ENCODE measurements at regions not wholly inside any gene's neighbourhood (a gene's known extent, or its start where the extent isn't known, plus 50 kb on each side); places are given as distances from the start of the nearest gene placed in this dataset.
"Not testable (repeated sequence)": the region's sequence is repeated elsewhere in the genome, so short reads cannot be mapped to it uniquely, and the experiment has no call there.

DNA sequence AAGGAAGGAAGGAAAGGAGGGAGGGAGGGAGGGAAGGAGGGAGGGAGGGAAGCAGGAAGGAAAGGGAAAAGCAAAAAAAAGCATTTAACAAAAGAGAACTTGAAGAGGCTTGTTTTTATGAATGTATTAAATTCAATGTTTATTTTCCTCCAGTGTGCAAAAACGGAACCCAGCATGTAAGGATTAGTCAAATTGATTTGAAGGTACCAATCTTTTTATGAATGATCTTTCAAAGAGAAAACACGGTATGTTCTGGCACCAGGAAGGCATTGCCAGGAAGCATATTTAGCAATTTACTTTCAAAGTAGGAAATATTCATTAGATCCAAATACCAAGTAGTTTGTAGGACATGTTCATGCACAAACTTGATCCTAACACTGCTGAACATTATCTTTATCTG is 453.6 kb downstream of the PDGFC start:
- DNase-seq (ENCODE audit: low read depth): no peak
- TF ChIP-seq, protein P1, sequence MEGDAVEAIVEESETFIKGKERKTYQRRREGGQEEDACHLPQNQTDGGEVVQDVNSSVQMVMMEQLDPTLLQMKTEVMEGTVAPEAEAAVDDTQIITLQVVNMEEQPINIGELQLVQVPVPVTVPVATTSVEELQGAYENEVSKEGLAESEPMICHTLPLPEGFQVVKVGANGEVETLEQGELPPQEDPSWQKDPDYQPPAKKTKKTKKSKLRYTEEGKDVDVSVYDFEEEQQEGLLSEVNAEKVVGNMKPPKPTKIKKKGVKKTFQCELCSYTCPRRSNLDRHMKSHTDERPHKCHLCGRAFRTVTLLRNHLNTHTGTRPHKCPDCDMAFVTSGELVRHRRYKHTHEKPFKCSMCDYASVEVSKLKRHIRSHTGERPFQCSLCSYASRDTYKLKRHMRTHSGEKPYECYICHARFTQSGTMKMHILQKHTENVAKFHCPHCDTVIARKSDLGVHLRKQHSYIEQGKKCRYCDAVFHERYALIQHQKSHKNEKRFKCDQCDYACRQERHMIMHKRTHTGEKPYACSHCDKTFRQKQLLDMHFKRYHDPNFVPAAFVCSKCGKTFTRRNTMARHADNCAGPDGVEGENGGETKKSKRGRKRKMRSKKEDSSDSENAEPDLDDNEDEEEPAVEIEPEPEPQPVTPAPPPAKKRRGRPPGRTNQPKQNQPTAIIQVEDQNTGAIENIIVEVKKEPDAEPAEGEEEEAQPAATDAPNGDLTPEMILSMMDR (IDR thresholded peaks at IDR 0.05; ENCODE audit: insufficient read depth, low read length): no peak
- H3K4me3 ChIP-seq (ENCODE audit: low read depth, low read length): no peak overlapping the region

DNA sequence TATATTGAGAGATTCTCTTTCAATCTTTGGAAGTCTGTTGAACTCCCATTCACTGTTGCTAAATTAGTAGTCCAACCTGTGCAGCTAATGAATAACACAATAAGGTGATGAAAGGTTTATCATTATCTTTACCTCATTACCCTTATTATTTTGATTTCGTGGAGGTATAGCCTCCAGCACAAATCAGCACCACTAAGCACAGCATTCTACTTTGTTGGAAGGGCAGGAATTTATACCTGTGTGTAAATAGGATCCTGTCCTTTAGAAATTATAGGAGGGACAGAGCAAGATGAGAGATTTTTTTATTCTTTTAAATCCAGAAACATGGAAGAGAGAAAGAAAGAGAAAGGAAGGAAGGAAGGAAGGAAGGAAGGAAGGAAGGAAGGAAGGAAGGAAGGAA is 454.1 kb downstream of the PDGFC start:
- H3K4me3 ChIP-seq (ENCODE audit: low read depth, low read length): no peak overlapping the region
- TF ChIP-seq, protein P1 (IDR thresholded peaks at IDR 0.05; ENCODE audit: insufficient read depth, low read length): no peak
- no peak for DNase-seq (ENCODE audit: low read depth)

DNA sequence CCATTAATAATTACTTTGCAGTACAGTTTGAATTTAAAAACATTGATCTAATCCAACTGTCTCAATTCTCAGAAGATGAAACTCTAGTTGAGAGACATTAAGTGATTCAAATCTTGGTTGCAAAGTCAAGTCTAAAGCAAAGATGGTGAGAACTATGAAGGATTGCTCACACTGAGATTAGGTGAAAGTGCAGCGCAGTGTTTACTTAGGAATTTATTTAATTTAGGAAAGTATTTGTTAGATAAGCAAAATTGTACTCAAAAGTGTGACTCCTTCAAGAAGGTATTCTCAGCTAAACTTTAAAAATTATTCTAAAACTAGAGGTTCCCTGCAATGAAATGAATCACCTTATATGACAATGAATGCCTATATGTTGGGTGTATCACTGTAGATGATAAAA is 454.9 kb downstream of the PDGFC start:
- DNase-seq (ENCODE audit: low read depth): no peak
- H3K4me3 ChIP-seq (ENCODE audit: low read depth, low read length): no peak overlapping the region
- TF ChIP-seq, protein P1 (IDR thresholded peaks at IDR 0.05; ENCODE audit: insufficient read depth, low read length): no peak

DNA sequence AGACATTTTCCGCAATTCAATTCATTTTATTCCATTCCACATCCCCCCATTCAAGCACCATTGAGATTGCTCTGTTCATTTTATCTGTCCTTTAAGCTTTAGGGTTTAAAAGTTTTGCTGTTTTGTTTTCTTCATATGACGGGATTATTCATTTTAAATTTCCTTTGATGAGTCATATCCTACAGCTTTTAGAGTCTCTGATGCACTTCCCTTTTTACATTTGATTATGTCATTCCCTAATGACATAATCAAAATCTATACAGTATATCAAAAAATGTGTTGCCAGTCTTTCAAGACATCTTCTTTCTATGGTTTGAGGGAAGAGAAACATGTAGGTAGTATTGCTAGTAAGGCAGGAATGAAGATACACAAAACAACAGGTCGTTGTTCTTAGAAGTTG is 456.3 kb downstream of the PDGFC start:
- DNase-seq (ENCODE audit: low read depth): no peak
- TF ChIP-seq, protein P1 (IDR thresholded peaks at IDR 0.05; ENCODE audit: insufficient read depth, low read length): no peak
- no peak overlapping the region for H3K4me3 ChIP-seq (ENCODE audit: low read depth, low read length)

DNA sequence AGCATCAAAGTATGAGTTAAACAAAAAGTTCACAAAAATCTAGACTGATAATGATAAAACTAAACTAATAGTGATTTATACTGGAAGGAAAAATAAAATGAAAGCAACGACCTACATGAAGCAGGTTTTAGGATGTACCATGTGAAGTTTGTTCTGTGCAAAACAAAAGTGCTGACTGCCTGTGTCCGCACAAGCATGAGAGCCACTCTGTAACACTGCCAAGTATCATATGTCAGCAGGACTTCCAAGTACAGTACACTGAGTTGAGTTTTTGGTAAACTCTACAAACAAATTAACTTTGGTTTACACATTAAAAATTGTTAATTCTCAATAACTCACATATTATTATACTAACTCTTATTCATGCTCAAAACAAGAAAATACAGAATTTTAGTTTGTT is 459.0 kb downstream of the PDGFC start:
- no peak for DNase-seq (ENCODE audit: low read depth)
- no peak overlapping the region for H3K4me3 ChIP-seq (ENCODE audit: low read depth, low read length)
- TF ChIP-seq, protein P1 (IDR thresholded peaks at IDR 0.05; ENCODE audit: insufficient read depth, low read length): no peak

DNA sequence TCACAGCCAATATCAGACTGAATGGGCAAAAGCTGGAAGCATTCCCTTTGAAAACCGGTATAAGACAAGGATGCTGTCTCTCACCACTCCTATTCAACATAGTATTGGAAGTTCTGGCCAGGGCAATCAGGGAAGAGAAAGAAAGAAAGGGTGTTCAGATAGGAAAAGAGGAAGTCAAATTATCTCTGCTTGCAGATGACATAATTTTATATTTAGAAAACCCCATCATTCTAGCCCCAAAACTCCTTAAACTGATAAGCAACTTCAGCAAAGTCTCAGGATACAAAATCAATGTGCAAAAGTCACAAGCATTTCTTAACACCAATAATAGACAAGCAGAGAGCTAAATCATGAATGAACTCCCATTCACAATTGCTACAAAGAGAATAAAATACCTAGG is 461.7 kb downstream of the PDGFC start:
- DNase-seq (ENCODE audit: low read depth); H3K4me3 ChIP-seq (ENCODE audit: low read depth, low read length): not testable (repeated sequence)

DNA sequence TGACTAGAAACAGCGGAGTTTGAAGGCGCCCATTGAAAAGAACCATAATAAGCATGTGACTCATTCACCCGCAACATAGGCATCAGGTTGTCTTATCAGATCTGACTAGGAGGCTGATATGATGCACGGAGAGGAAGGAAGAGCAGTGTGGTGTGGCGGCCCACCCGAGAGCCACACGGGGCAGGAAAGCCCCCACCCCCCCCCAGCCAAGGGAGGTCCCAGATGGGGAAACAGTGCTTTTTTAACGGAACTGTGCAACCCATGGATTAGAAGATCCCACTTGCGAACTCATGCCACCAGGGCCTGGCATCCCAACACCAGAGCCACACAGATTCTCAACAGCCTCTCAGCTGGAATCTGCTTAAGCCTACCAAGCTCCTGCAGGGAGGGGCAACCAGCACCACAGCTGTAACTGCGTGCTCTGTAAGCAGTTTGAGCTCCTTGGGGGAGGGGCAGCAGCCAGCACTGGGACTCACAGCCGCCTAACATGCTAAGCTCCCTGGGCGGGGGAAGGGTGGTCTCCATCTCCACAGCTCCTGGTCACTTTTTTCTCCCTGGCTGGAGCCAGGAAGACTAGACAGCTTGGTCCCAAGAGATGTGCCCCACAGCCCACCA is 466.2 kb downstream of the PDGFC start:
- DNase-seq (ENCODE audit: low read depth): no peak
- no peak overlapping the region for H3K4me3 ChIP-seq (ENCODE audit: low read depth, low read length)
- TF ChIP-seq, protein P1 (IDR thresholded peaks at IDR 0.05; ENCODE audit: insufficient read depth, low read length): no peak
